ENCODE measurements at regions not wholly inside any gene's neighbourhood (a gene's known extent, or its start where the extent isn't known, plus 50 kb on each side); places are given as distances from the start of the nearest gene placed in this dataset.

- Histone ChIP-seq H3K27ac (no peak overlapping the region), H3K4me3 (no peak overlapping the region), H3K9me3 (replicated peaks) (no peaks in the 10 kb centered on the region), H3K4me1 (replicated peaks) (no peaks in the 10 kb centered on the region), H3K36me3 (no peaks in the 10 kb centered on the region), H3K27me3 (replicated peaks) (no peaks in the 10 kb centered on the region)
- DNase-seq (ENCODE audit: low read depth in 1 of 2, low spot score in 2 of 2) = no peak
Observed at GRCh38 chr2:23269747-23270146, 115.2 kb upstream of the KLHL29 start.

GRCh38 chr2:23270810-23271209 is 114.2 kb upstream of the KLHL29 start:
- no peaks in the 10 kb centered on the region for H3K4me1 ChIP-seq (replicated peaks)

GRCh38 chr2:23271230-23271629 is 113.7 kb upstream of the KLHL29 start:
- H3K27ac ChIP-seq = no peak overlapping the region
- no peak for DNase-seq (ENCODE audit: low read depth in 1 of 2, low spot score in 2 of 2)
- H3K27me3 ChIP-seq (replicated peaks) = no peaks in the 10 kb centered on the region
- no peaks in the 10 kb centered on the region for H3K9me3 ChIP-seq (replicated peaks)
- no peaks in the 10 kb centered on the region for H3K4me1 ChIP-seq (replicated peaks)
- no peaks in the 10 kb centered on the region for H3K36me3 ChIP-seq
- H3K4me3 ChIP-seq = no peak overlapping the region

More at GRCh38 chr2:23270810-23271209, 114.2 kb upstream of the KLHL29 start:
- Histone ChIP-seq H3K27me3 (replicated peaks) (no peaks in the 10 kb centered on the region), H3K27ac (no peak overlapping the region), H3K4me3 (no peak overlapping the region), H3K36me3 (no peaks in the 10 kb centered on the region), H3K9me3 (replicated peaks) (no peaks in the 10 kb centered on the region)
- DNase-seq (ENCODE audit: low read depth in 1 of 2, low spot score in 2 of 2) = no peak

- no peaks in the 10 kb centered on the region for H3K36me3 ChIP-seq
- H3K9me3 ChIP-seq (replicated peaks) = no peaks in the 10 kb centered on the region
- H3K4me1 ChIP-seq (replicated peaks) = no peaks in the 10 kb centered on the region
- H3K27ac ChIP-seq = no peak overlapping the region
- no peaks in the 10 kb centered on the region for H3K27me3 ChIP-seq (replicated peaks)
- H3K4me3 ChIP-seq = no peak overlapping the region
- DNase-seq (ENCODE audit: low read depth in 1 of 2, low spot score in 2 of 2) = no peak
Observed at GRCh38 chr2:23273786-23274185, 111.2 kb upstream of the KLHL29 start.

GRCh38 chr2:23280401-23280800 is 104.6 kb upstream of the KLHL29 start:
- H3K27ac ChIP-seq = no peak overlapping the region
- no peaks in the 10 kb centered on the region for H3K36me3 ChIP-seq
- DNase-seq (ENCODE audit: low read depth in 1 of 2, low spot score in 2 of 2) = peak in 1 of 2 experiments; percentile 15
- no peaks in the 10 kb centered on the region for H3K27me3 ChIP-seq (replicated peaks)
- H3K4me1 ChIP-seq (replicated peaks) = peaks cover 15% of the 10 kb centered on the region
- H3K9me3 ChIP-seq (replicated peaks) = no peaks in the 10 kb centered on the region
- no peak overlapping the region for H3K4me3 ChIP-seq

GRCh38 chr2:23283653-23284052 is 101.3 kb upstream of the KLHL29 start:
- Histone ChIP-seq H3K4me1 (replicated peaks) (peaks cover 40% of the 10 kb centered on the region), H3K27ac (no peak overlapping the region), H3K27me3 (replicated peaks) (no peaks in the 10 kb centered on the region), H3K36me3 (no peaks in the 10 kb centered on the region), H3K4me3 (no peak overlapping the region), H3K9me3 (replicated peaks) (no peaks in the 10 kb centered on the region)
- DNase-seq (ENCODE audit: low read depth in 1 of 2, low spot score in 2 of 2) = peak in 1 of 2 experiments; percentile 37

- H3K4me3 ChIP-seq = no peak overlapping the region
- DNase-seq (ENCODE audit: low read depth in 1 of 2, low spot score in 2 of 2) = peak in 1 of 2 experiments; percentile 14
- no peak overlapping the region for H3K27ac ChIP-seq
- H3K4me1 ChIP-seq (replicated peaks) = peaks cover 40% of the 10 kb centered on the region
- no peaks in the 10 kb centered on the region for H3K36me3 ChIP-seq
- H3K27me3 ChIP-seq (replicated peaks) = no peaks in the 10 kb centered on the region
- H3K9me3 ChIP-seq (replicated peaks) = no peaks in the 10 kb centered on the region
Observed at GRCh38 chr2:23285091-23285800, 99.7 kb upstream of the KLHL29 start.

- DNase-seq (ENCODE audit: low read depth in 1 of 2, low spot score in 2 of 2) = no peak
- H3K4me3 ChIP-seq = no peak overlapping the region
Observed at GRCh38 chr2:23286031-23286757, 98.8 kb upstream of the KLHL29 start.

GRCh38 chr2:23286758-23287704 is 97.9 kb upstream of the KLHL29 start:
- H3K4me3 ChIP-seq = no peak overlapping the region
- no peaks in the 10 kb centered on the region for H3K27me3 ChIP-seq (replicated peaks)
- peak; percentile 57 to 60 for DNase-seq (ENCODE audit: low read depth in 1 of 2, low spot score in 2 of 2)
- H3K9me3 ChIP-seq (replicated peaks) = no peaks in the 10 kb centered on the region
- H3K4me1 ChIP-seq (replicated peaks) = peaks cover 40% of the 10 kb centered on the region
- H3K27ac ChIP-seq = peak overlapping the region; percentile 3; the same call in 1 of the 2 replicates
- no peaks in the 10 kb centered on the region for H3K36me3 ChIP-seq

More at GRCh38 chr2:23286031-23286757, 98.8 kb upstream of the KLHL29 start:
- Histone ChIP-seq H3K4me1 (replicated peaks) (peaks cover 40% of the 10 kb centered on the region), H3K9me3 (replicated peaks) (no peaks in the 10 kb centered on the region), H3K27me3 (replicated peaks) (no peaks in the 10 kb centered on the region), H3K27ac (peak overlapping the region; percentile 3; the same call in 1 of the 2 replicates), H3K36me3 (no peaks in the 10 kb centered on the region)

GRCh38 chr2:23289671-23290070 is 95.3 kb upstream of the KLHL29 start:
- no peak for DNase-seq (ENCODE audit: low read depth in 1 of 2, low spot score in 2 of 2)
- no peak overlapping the region for H3K27ac ChIP-seq
- no peaks in the 10 kb centered on the region for H3K9me3 ChIP-seq (replicated peaks)
- no peaks in the 10 kb centered on the region for H3K36me3 ChIP-seq
- no peak overlapping the region for H3K4me3 ChIP-seq
- peaks cover 30% of the 10 kb centered on the region for H3K4me1 ChIP-seq (replicated peaks)
- H3K27me3 ChIP-seq (replicated peaks) = no peaks in the 10 kb centered on the region

- Histone ChIP-seq H3K4me1 (replicated peaks) (peaks cover 17% of the 10 kb centered on the region), H3K4me3 (no peak overlapping the region), H3K27ac (no peak overlapping the region), H3K9me3 (replicated peaks) (no peaks in the 10 kb centered on the region), H3K27me3 (replicated peaks) (no peaks in the 10 kb centered on the region), H3K36me3 (no peaks in the 10 kb centered on the region)
- DNase-seq (ENCODE audit: low read depth in 1 of 2, low spot score in 2 of 2) = no peak
Observed at GRCh38 chr2:23291239-23291638, 93.7 kb upstream of the KLHL29 start.

- H3K27me3 ChIP-seq (replicated peaks) = no peaks in the 10 kb centered on the region
- no peaks in the 10 kb centered on the region for H3K9me3 ChIP-seq (replicated peaks)
- DNase-seq (ENCODE audit: low read depth in 1 of 2, low spot score in 2 of 2) = peak in 1 of 2 experiments; percentile 21
- H3K27ac ChIP-seq = no peak overlapping the region
- no peak overlapping the region for H3K4me3 ChIP-seq
- no peaks in the 10 kb centered on the region for H3K36me3 ChIP-seq
- H3K4me1 ChIP-seq (replicated peaks) = peaks cover 9% of the 10 kb centered on the region
Observed at GRCh38 chr2:23292024-23292423, 93.0 kb upstream of the KLHL29 start.

- Histone ChIP-seq H3K27ac (no peak overlapping the region), H3K4me3 (no peak overlapping the region), H3K9me3 (replicated peaks) (no peaks in the 10 kb centered on the region), H3K4me1 (replicated peaks) (no peaks in the 10 kb centered on the region), H3K27me3 (replicated peaks) (no peaks in the 10 kb centered on the region), H3K36me3 (no peaks in the 10 kb centered on the region)
- DNase-seq (ENCODE audit: low read depth in 1 of 2, low spot score in 2 of 2) = no peak
Observed at GRCh38 chr2:23293063-23293462, 91.9 kb upstream of the KLHL29 start.

All from SJSA1 (cell line).